ENCODE measurements at regions not wholly inside any gene's neighbourhood (a gene's known extent, or its start where the extent isn't known, plus 50 kb on each side); places are given as distances from the start of the nearest gene placed in this dataset.

DNA sequence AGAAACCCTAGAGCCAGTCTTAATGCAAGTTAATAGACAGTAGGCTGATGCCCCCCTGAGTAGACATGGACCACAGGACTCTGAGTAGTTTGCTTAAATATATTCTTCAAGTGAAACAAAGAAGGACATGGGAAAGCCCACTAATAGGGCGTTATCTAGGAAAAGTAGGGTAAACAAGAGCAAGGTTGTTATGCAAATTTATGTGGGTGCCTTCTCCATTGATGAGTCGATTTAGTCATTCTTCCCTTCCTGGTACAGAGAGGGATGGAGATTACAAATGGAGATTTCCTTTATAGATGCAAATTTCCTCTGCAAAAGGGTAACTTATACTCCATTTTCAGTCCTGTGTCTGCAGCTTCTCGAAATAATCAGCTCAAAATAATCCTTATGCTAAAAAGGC is 262.0 kb downstream of the CD83 start:
- Histone ChIP-seq H3K79me1 (ENCODE audit: insufficient read depth, low read depth, low read length, poor library complexity, severe bottlenecking) (no peaks in the 10 kb centered on the region), H2AK5ac (ENCODE audit: insufficient read length, low read length) (no peak overlapping the region), H3K23ac (ENCODE audit: insufficient read length, low read depth, low read length) (no peak overlapping the region), H2BK12ac (ENCODE audit: insufficient read length, low read depth, low read length) (no peak overlapping the region), H2BK5ac (ENCODE audit: insufficient read length, low read length) (no peak overlapping the region), H2BK120ac (ENCODE audit: low read depth, low read length, poor library complexity, severe bottlenecking) (no peak overlapping the region), H3K27me3 (ENCODE audit: insufficient read depth, low read length) (no peaks in the 10 kb centered on the region), H4K20me1 (ENCODE audit: control insufficient read depth, insufficient read depth, insufficient read length) (no peaks in the 10 kb centered on the region), H4K91ac (ENCODE audit: insufficient read length, low read depth, low read length) (no peak overlapping the region), H2AFZ (ENCODE audit: low read length) (no peak overlapping the region), H3K56ac (ENCODE audit: insufficient read length, low read depth, low read length) (no peak overlapping the region), H3K9me3 (ENCODE audit: control insufficient read depth, low read depth, low read length) (peaks cover 16% of the 10 kb centered on the region), H3K4me2 (ENCODE audit: insufficient read depth, insufficient read length, low read length) (peak overlapping the region; percentile 50), H3K23me2 (ENCODE audit: insufficient read length, low read depth, low read length, poor library complexity, severe bottlenecking) (peaks cover 4% of the 10 kb centered on the region), H3K14ac (ENCODE audit: insufficient read depth, low read length) (no peak overlapping the region), H3K4me1 (ENCODE audit: insufficient read depth, low read length) (peaks cover 24% of the 10 kb centered on the region), H2BK20ac (ENCODE audit: low read depth, low read length, poor library complexity, severe bottlenecking) (no peak overlapping the region), H4K5ac (ENCODE audit: insufficient read length, low read depth, low read length) (no peak overlapping the region), H2BK15ac (ENCODE audit: low read depth, low read length) (no peak overlapping the region), H3T11ph (ENCODE audit: low read length) (no peak overlapping the region), H3K27ac (ENCODE audit: insufficient read length, low read depth, low read length) (peak overlapping the region; percentile 92), H3K9ac (ENCODE audit: extremely low read depth, insufficient read length, low read length) (no peak overlapping the region), H3K79me2 (ENCODE audit: insufficient read depth, low read length) (no peaks in the 10 kb centered on the region; the same call in 1 of the 2 replicates), H3K18ac (ENCODE audit: insufficient read length, low read depth, low read length) (no peak overlapping the region), H4K8ac (replicated peaks; ENCODE audit: insufficient read length, low read depth, low read length) (no peak overlapping the region), H3K4ac (ENCODE audit: low read depth, low read length) (no peak overlapping the region)
- Mint-ChIP-seq H3K9me3 (peaks cover 31% of the 10 kb centered on the region in 2 experiments), H3K36me3 (ENCODE audit: insufficient read depth in 1 of 3, low read depth in 3 of 3) (peaks cover 14 to 30% (median 28%) of the 10 kb centered on the region in 3 experiments), H3K27me3 (ENCODE audit: low read depth) (peaks cover 4% of the 10 kb centered on the region), H3K4me1 (peaks cover 64 to 81% of the 10 kb centered on the region in 2 experiments), H3K4me3 (no peak overlapping the region; a peak in 1 of 5 replicates), H3K27ac (peak overlapping the region; percentile 61 to 99 (median 82); a peak in 6 of 7 replicates)
- TF ChIP-seq, protein P1, sequence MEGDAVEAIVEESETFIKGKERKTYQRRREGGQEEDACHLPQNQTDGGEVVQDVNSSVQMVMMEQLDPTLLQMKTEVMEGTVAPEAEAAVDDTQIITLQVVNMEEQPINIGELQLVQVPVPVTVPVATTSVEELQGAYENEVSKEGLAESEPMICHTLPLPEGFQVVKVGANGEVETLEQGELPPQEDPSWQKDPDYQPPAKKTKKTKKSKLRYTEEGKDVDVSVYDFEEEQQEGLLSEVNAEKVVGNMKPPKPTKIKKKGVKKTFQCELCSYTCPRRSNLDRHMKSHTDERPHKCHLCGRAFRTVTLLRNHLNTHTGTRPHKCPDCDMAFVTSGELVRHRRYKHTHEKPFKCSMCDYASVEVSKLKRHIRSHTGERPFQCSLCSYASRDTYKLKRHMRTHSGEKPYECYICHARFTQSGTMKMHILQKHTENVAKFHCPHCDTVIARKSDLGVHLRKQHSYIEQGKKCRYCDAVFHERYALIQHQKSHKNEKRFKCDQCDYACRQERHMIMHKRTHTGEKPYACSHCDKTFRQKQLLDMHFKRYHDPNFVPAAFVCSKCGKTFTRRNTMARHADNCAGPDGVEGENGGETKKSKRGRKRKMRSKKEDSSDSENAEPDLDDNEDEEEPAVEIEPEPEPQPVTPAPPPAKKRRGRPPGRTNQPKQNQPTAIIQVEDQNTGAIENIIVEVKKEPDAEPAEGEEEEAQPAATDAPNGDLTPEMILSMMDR (conservative IDR thresholded peaks at IDR 0.05), result no peak
- no CpG with 5 or more reads among the region's 3 CpGs for WGBS (ENCODE audit: extremely low coverage, insufficient read length, low lambda C conversion rate)
- DNase-seq, result no peak
